ENCODE measurements at regions not wholly inside any gene's neighbourhood (a gene's known extent, or its start where the extent isn't known, plus 50 kb on each side); places are given as distances from the start of the nearest gene placed in this dataset.

GRCh38 chr11:57901278-57901677 is 122.4 kb upstream of the OR9Q1 start:
- TF ChIP-seq SP1 (IDR thresholded peaks at IDR 0.05) (no peak), NR2F2 (IDR thresholded peaks at IDR 0.05) (no peak), CTCF (IDR thresholded peaks at IDR 0.05; ENCODE audit: low read depth, low read length, missing input control) (no peak), RAD21 (IDR thresholded peaks at IDR 0.05) (no peak), TAF1 (conservative IDR thresholded peaks at IDR 0.05) (no peak), REST (IDR thresholded peaks at IDR 0.05) (no peak), JUND (IDR thresholded peaks at IDR 0.05) (no peak), EGR1 (IDR thresholded peaks at IDR 0.05; ENCODE audit: low read depth in 2 of 2) (no peak), ZBTB33 (IDR thresholded peaks at IDR 0.05) (no peak), HNF4G (IDR thresholded peaks at IDR 0.05) (no peak)

Data from liver (tissue), 3 donors.